Liver (tissue), 8 donors: ENCODE measurements at regions not wholly inside any gene's neighbourhood (a gene's known extent, or its start where the extent isn't known, plus 50 kb on each side); places are given as distances from the start of the nearest gene placed in this dataset.

Experiments
- DNase-seq: peaks from one replicate; pipeline ENCODE4 v3.0.0-alpha.2; 2017; ENCODE audit warnings: low spot score
- H3K27ac ChIP-seq, 2 donors: one replicate each; pipeline ENCODE4 v1.7.0; 2013; ENCODE audit warnings: inconsistent platforms in 2 of 2, low read length in 2 of 2, control low read depth in 1 of 2, low read depth in 1 of 2, mild to moderate bottlenecking in 1 of 2
- H3K27me3 ChIP-seq, 4 donors: one replicate each; pipeline versions ENCODE4 v1.6.1 to v1.7.0; 2013; ENCODE audit warnings: low read length in 3 of 4, inconsistent platforms in 1 of 4, mild to moderate bottlenecking in 1 of 4, moderate library complexity in 1 of 4; ENCODE audit not compliant: control insufficient read depth in 4 of 4, insufficient read depth in 4 of 4
- H3K36me3 ChIP-seq, 4 donors: one replicate each; pipeline versions ENCODE4 v1.6.1 to v1.7.0; 2013; ENCODE audit warnings: low read length in 3 of 4, mild to moderate bottlenecking in 3 of 4, low read depth in 1 of 4, moderate library complexity in 1 of 4; ENCODE audit not compliant: control insufficient read depth in 4 of 4, insufficient read depth in 3 of 4
- H3K4me1 ChIP-seq, 4 donors: one replicate each; pipeline versions ENCODE4 v1.6.1 to v1.7.0; 2013; ENCODE audit warnings: low read length in 3 of 4, mild to moderate bottlenecking in 3 of 4, moderate library complexity in 1 of 4; ENCODE audit not compliant: control insufficient read depth in 4 of 4, insufficient read depth in 4 of 4
- H3K4me3 ChIP-seq, 3 donors: one replicate each; pipeline versions ENCODE4 v1.6.1 to v1.7.0; 2013; ENCODE audit warnings: low read length in 3 of 3, control low read depth in 1 of 3, low read depth in 1 of 3, mild to moderate bottlenecking in 1 of 3
- H3K9ac ChIP-seq, 2 donors: one replicate each; pipeline ENCODE4 v1.7.0; 2013; ENCODE audit warnings: low read length in 2 of 2, mild to moderate bottlenecking in 2 of 2, moderate library complexity in 2 of 2, control low read depth in 1 of 2, low read depth in 1 of 2
- H3K9me3 ChIP-seq, 4 donors: one replicate each; pipeline versions ENCODE4 v1.6.1 to v1.7.0; 2013; ENCODE audit warnings: low read length in 3 of 4; ENCODE audit not compliant: control insufficient read depth in 4 of 4
- ATF3 ChIP-seq: IDR thresholded peaks from 2 replicates; pipeline ENCODE4 v1.6.1; 2016; ENCODE audit warnings: antibody characterized with exemption
- EGR1 ChIP-seq, 2 donors: IDR thresholded peaks; 2 replicates each; pipeline ENCODE4 v1.6.1; 2016 to 2018; ENCODE audit warnings: antibody characterized with exemption in 2 of 2, low read depth in 2 of 2
- FOXA2 ChIP-seq: IDR thresholded peaks from 2 replicates; pipeline ENCODE4 v1.6.1; 2016; ENCODE audit warnings: antibody characterized with exemption
- GABPA ChIP-seq, 2 donors: IDR thresholded peaks in 1 of 2; conservative IDR thresholded peaks in 1 of 2; 2 replicates each; pipeline ENCODE4 v1.6.1; 2016; ENCODE audit warnings: antibody characterized with exemption in 2 of 2, mild to moderate bottlenecking in 1 of 2, moderate library complexity in 1 of 2
- HNF4A ChIP-seq, 2 donors: conservative IDR thresholded peaks; 2 replicates each; pipeline ENCODE4 v1.6.1; 2016; ENCODE audit warnings: antibody characterized with exemption in 2 of 2, mild to moderate bottlenecking in 2 of 2
- HNF4G ChIP-seq: IDR thresholded peaks from 2 replicates; pipeline ENCODE4 v1.6.1; 2016; ENCODE audit warnings: antibody characterized with exemption
- JUND ChIP-seq, 2 donors: IDR thresholded peaks; 2 replicates each; pipeline ENCODE4 v1.6.1; 2016; ENCODE audit warnings: antibody characterized with exemption in 2 of 2
- MAX ChIP-seq: IDR thresholded peaks from 2 replicates; pipeline ENCODE4 v1.6.1; 2016; ENCODE audit warnings: antibody characterized with exemption
- NR2F2 ChIP-seq: IDR thresholded peaks from 2 replicates; pipeline ENCODE4 v1.6.1; 2016; ENCODE audit warnings: antibody characterized with exemption
- RXRA ChIP-seq, 2 donors: IDR thresholded peaks; 2 replicates each; pipeline ENCODE4 v1.6.1; 2017 to 2018; ENCODE audit warnings: antibody characterized with exemption in 2 of 2, mild to moderate bottlenecking in 1 of 2
- SP1 ChIP-seq: IDR thresholded peaks from 2 replicates; pipeline ENCODE4 v1.6.1; 2018; ENCODE audit warnings: antibody characterized with exemption, mild to moderate bottlenecking
- YY1 ChIP-seq: IDR thresholded peaks from 2 replicates; pipeline ENCODE4 v1.6.1; 2016; ENCODE audit warnings: antibody characterized with exemption, mild to moderate bottlenecking
- WGBS: extraction: QIAGEN DNeasy Blood & Tissue Kit; methylation state at CpG from one replicate; pipeline ENCODE4 v1.1.7; 2013; 5-methylcytosine and 5-hydroxymethylcytosine counted together
- TF ChIP-seq, protein P1 (sequence below): fragments of 150-350 bp; IDR thresholded peaks from 2 replicates; pipeline ENCODE4 v1.5.1; 2017; ENCODE audit warnings: improper control_type of control experiment, low read depth, low read length; ENCODE audit not compliant: missing input control
- TF ChIP-seq, protein P2 (sequence below): IDR thresholded peaks from 2 replicates; pipeline ENCODE4 v1.6.1; 2016; ENCODE audit warnings: antibody characterized with exemption
- donor health status: healthy.
- donor health status: healthy.
- donor health status: healthy.
- donor health status: healthy.
- donor health status: healthy.

GRCh38 chr21:20647607-20648006, 350.6 kb upstream of the NCAM2 start:
- TF ChIP-seq GABPA (IDR thresholded peaks at IDR 0.05 in 1 of 2, conservative IDR thresholded peaks at IDR 0.05 in 1 of 2) (no peak), RXRA (IDR thresholded peaks at IDR 0.05) (no peak), FOXA2 (no peak), MAX (no peak)
- DNase-seq: no peak
- Histone ChIP-seq H3K27me3 (no peaks in the 10 kb centered on the region), H3K4me3 (no peak overlapping the region), H3K9ac (no peak overlapping the region), H3K4me1 (no peaks in the 10 kb centered on the region), H3K9me3 (peaks cover 0 to 9% (median 0%) of the 10 kb centered on the region in 4 donors), H3K36me3 (no peaks in the 10 kb centered on the region), H3K27ac (no peak overlapping the region)
- 41% methylated on average over 1 of the region's 1 CpG for WGBS

- H3K36me3 ChIP-seq: no peaks in the 10 kb centered on the region
- no peaks in the 10 kb centered on the region for H3K4me1 ChIP-seq
- no peaks in the 10 kb centered on the region for H3K27me3 ChIP-seq
- no peak for DNase-seq
- WGBS: 81% methylated on average over 5 of the region's 5 CpGs
- no peak overlapping the region for H3K27ac ChIP-seq
- H3K9ac ChIP-seq: no peak overlapping the region
- no peak for TF ChIP-seq HNF4G
- TF ChIP-seq MAX: no peak
- TF ChIP-seq RXRA (IDR thresholded peaks at IDR 0.05): no peak
- TF ChIP-seq YY1: no peak
- no peak overlapping the region for H3K4me3 ChIP-seq
- H3K9me3 ChIP-seq: peaks cover 0 to 9% (median 0%) of the 10 kb centered on the region in 4 donors
Observed at GRCh38 chr21:20649231-20649630, 349.0 kb upstream of the NCAM2 start.

DNA sequence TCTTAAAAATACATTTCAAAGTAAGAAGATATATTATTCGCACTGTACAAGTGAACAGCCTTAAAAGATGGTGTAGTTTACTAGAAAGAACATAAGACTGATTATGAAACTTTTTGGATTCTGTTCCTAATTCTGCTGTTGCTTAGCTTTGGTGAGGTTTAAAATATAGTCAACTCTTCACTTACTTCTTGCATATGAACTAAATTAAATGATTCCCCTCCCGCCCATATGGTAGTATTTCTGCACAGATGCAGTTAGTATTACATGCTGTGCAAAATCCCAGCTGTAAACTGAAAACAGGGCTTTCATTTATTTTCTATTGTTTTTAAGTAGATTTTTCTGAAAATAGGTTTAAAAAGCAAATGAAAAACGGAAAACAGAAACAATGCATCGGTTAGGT, 345.4 kb upstream of the NCAM2 start:
- WGBS: 73% methylated on average over 4 of the region's 4 CpGs
- Histone ChIP-seq H3K4me3 (no peak overlapping the region), H3K27ac (no peak overlapping the region), H3K9me3 (no peaks in the 10 kb centered on the region), H3K27me3 (no peaks in the 10 kb centered on the region), H3K4me1 (no peaks in the 10 kb centered on the region), H3K9ac (no peak overlapping the region), H3K36me3 (no peaks in the 10 kb centered on the region)
- no peak for DNase-seq
- no peak for TF ChIP-seq JUND (IDR thresholded peaks at IDR 0.05)
- TF ChIP-seq, protein P1, sequence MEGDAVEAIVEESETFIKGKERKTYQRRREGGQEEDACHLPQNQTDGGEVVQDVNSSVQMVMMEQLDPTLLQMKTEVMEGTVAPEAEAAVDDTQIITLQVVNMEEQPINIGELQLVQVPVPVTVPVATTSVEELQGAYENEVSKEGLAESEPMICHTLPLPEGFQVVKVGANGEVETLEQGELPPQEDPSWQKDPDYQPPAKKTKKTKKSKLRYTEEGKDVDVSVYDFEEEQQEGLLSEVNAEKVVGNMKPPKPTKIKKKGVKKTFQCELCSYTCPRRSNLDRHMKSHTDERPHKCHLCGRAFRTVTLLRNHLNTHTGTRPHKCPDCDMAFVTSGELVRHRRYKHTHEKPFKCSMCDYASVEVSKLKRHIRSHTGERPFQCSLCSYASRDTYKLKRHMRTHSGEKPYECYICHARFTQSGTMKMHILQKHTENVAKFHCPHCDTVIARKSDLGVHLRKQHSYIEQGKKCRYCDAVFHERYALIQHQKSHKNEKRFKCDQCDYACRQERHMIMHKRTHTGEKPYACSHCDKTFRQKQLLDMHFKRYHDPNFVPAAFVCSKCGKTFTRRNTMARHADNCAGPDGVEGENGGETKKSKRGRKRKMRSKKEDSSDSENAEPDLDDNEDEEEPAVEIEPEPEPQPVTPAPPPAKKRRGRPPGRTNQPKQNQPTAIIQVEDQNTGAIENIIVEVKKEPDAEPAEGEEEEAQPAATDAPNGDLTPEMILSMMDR: no peak
- TF ChIP-seq YY1: no peak
- no peak for TF ChIP-seq NR2F2
- no peak for TF ChIP-seq SP1
- TF ChIP-seq HNF4A (conservative IDR thresholded peaks at IDR 0.05): no peak
- no peak for TF ChIP-seq ATF3

- no peak for DNase-seq
- WGBS: 63% methylated on average over 4 of the region's 4 CpGs
- Histone ChIP-seq H3K4me1 (no peaks in the 10 kb centered on the region), H3K27ac (no peak overlapping the region), H3K9ac (no peak overlapping the region), H3K27me3 (peaks cover 0 to 3% (median 0%) of the 10 kb centered on the region in 4 donors), H3K9me3 (peaks cover 0 to 6% (median under 1%) of the 10 kb centered on the region in 4 donors), H3K4me3 (no peak overlapping the region), H3K36me3 (no peaks in the 10 kb centered on the region)
- no peak for TF ChIP-seq MAX
- TF ChIP-seq EGR1 (IDR thresholded peaks at IDR 0.05; ENCODE audit: low read depth in 2 of 2): no peak
- TF ChIP-seq, protein P2, sequence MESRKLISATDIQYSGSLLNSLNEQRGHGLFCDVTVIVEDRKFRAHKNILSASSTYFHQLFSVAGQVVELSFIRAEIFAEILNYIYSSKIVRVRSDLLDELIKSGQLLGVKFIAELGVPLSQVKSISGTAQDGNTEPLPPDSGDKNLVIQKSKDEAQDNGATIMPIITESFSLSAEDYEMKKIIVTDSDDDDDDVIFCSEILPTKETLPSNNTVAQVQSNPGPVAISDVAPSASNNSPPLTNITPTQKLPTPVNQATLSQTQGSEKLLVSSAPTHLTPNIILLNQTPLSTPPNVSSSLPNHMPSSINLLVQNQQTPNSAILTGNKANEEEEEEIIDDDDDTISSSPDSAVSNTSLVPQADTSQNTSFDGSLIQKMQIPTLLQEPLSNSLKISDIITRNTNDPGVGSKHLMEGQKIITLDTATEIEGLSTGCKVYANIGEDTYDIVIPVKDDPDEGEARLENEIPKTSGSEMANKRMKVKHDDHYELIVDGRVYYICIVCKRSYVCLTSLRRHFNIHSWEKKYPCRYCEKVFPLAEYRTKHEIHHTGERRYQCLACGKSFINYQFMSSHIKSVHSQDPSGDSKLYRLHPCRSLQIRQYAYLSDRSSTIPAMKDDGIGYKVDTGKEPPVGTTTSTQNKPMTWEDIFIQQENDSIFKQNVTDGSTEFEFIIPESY: no peak
- TF ChIP-seq ATF3: no peak
- TF ChIP-seq NR2F2: no peak
- TF ChIP-seq JUND (IDR thresholded peaks at IDR 0.05): no peak
- TF ChIP-seq HNF4G: no peak
Observed at GRCh38 chr21:20661246-20661645, 337.0 kb upstream of the NCAM2 start.
